Thyroid gland (tissue), 4 donors: ENCODE measurements at regions not wholly inside any gene's neighbourhood (a gene's known extent, or its start where the extent isn't known, plus 50 kb on each side); places are given as distances from the start of the nearest gene placed in this dataset.

Experiments
- POLR2A ChIP-seq, 2 donors: fragments of 450-650 bp; IDR thresholded peaks; one replicate each; pipeline ENCODE4 v1.6.1; 2017; ENCODE audit warnings: antibody characterized with exemption in 2 of 2, mild to moderate bottlenecking in 2 of 2, moderate library complexity in 1 of 2
- TF ChIP-seq, protein P1 (sequence below), 6 experiments: fragments of 200-600 bp in 3 of 6; fragments of 450-650 bp in 3 of 6; sonication (generic) in 3 of 6; IDR thresholded peaks; one replicate each; pipeline ENCODE4 v1.5.1; 2016 to 2019; ENCODE audit warnings: antibody characterized with exemption in 6 of 6, mild to moderate bottlenecking in 2 of 6, inconsistent platforms in 1 of 6, moderate library complexity in 1 of 6

DNA sequence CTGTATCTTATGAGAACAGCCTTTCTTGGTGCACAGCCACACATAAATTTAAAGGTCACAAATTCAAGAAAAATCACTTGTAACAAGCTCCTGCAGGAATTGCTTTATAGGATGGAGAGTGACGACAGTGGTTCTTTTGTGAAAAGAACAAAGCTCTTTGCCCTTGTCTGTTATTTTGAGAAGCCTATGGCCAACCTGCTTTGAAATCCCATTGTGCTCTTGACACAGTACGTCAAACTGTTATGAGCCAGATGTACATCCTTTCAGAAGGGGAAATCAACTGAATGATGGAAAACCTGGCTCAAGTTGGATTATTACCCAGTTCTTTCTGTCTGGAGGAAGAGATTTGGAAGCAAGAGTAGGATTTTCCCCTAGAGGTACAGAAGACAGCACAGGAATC is 1454.2 kb downstream of the ARAP2 start:
- TF ChIP-seq, protein P1, sequence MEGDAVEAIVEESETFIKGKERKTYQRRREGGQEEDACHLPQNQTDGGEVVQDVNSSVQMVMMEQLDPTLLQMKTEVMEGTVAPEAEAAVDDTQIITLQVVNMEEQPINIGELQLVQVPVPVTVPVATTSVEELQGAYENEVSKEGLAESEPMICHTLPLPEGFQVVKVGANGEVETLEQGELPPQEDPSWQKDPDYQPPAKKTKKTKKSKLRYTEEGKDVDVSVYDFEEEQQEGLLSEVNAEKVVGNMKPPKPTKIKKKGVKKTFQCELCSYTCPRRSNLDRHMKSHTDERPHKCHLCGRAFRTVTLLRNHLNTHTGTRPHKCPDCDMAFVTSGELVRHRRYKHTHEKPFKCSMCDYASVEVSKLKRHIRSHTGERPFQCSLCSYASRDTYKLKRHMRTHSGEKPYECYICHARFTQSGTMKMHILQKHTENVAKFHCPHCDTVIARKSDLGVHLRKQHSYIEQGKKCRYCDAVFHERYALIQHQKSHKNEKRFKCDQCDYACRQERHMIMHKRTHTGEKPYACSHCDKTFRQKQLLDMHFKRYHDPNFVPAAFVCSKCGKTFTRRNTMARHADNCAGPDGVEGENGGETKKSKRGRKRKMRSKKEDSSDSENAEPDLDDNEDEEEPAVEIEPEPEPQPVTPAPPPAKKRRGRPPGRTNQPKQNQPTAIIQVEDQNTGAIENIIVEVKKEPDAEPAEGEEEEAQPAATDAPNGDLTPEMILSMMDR (IDR thresholded peaks at IDR 0.05) = no peak
- no peak for TF ChIP-seq POLR2A (IDR thresholded peaks at IDR 0.05)
